Peyer's patch (tissue), 4 donors: ENCODE measurements at regions not wholly inside any gene's neighbourhood (a gene's known extent, or its start where the extent isn't known, plus 50 kb on each side); places are given as distances from the start of the nearest gene placed in this dataset.

Source experiments
- POLR2A ChIP-seq, 2 donors: fragments of 450-650 bp; IDR thresholded peaks; one replicate each; pipeline ENCODE4 v1.5.1; 2017; ENCODE audit warnings: antibody characterized with exemption in 2 of 2, mild to moderate bottlenecking in 2 of 2, moderate library complexity in 2 of 2
- TF ChIP-seq, protein P1 (sequence below), 6 experiments: fragments of 450-650 bp in 4 of 6; fragments of 200-600 bp in 2 of 6; sonication (generic) in 1 of 6; IDR thresholded peaks; one replicate each; pipeline ENCODE4 v1.5.1; 2017 to 2019; ENCODE audit warnings: antibody characterized with exemption in 6 of 6, mild to moderate bottlenecking in 3 of 6, moderate library complexity in 1 of 6

DNA sequence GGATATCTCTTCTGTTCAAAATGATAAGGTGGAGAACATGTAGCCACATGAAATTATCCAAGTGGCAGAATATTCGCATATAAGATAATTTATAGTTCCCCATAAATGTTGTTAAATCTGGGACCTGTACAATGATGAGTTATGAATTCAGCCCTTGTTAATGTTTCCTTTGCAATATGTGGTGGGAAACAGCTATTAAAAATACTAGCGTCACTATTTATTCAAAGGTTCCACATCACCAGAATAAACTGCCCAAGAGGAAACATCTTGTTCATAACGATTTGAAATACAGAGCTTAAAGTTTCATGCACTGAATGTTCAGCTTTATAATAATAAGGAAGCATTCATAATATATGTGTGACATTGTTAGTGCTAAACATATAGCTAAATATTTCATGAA, 223.9 kb upstream of the TCF4 start:
- TF ChIP-seq POLR2A (IDR thresholded peaks at IDR 0.05) = no peak
- TF ChIP-seq, protein P1, sequence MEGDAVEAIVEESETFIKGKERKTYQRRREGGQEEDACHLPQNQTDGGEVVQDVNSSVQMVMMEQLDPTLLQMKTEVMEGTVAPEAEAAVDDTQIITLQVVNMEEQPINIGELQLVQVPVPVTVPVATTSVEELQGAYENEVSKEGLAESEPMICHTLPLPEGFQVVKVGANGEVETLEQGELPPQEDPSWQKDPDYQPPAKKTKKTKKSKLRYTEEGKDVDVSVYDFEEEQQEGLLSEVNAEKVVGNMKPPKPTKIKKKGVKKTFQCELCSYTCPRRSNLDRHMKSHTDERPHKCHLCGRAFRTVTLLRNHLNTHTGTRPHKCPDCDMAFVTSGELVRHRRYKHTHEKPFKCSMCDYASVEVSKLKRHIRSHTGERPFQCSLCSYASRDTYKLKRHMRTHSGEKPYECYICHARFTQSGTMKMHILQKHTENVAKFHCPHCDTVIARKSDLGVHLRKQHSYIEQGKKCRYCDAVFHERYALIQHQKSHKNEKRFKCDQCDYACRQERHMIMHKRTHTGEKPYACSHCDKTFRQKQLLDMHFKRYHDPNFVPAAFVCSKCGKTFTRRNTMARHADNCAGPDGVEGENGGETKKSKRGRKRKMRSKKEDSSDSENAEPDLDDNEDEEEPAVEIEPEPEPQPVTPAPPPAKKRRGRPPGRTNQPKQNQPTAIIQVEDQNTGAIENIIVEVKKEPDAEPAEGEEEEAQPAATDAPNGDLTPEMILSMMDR (IDR thresholded peaks at IDR 0.05) = no peak
